ENCODE measurements at regions not wholly inside any gene's neighbourhood (a gene's known extent, or its start where the extent isn't known, plus 50 kb on each side); places are given as distances from the start of the nearest gene placed in this dataset.
"Not testable (repeated sequence)": the region's sequence is repeated elsewhere in the genome, so short reads cannot be mapped to it uniquely, and the experiment has no call there.

GRCh38 chr1:191788551-191788950 lies 369.7 kb upstream of the RGS18 start:
- intact Hi-C loops (cut with DNase I) = no loop called here
- no peak for TF ChIP-seq CTCF (IDR thresholded peaks at IDR 0.05; ENCODE audit: borderline replicate concordance, extremely low read depth, insufficient read depth)
- FAIRE-seq = no peak

DNA sequence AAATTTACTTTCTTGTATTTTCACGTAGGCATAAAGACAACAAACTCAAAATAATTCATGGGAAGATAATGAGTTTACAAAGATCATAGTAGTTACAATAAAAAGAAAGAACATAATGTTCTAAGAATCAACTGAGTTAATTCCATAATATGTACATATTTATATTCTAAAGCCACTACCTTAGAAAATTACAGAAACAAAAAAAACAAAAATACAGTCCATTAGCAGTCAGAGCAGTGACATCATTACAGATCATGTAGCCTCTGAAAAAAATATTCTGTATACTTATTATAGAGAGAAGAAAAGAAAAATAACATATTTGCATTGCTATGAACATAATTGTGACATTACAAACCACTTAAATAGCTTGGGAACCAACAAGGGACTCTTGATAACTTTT lies 360.1 kb upstream of the RGS18 start:
- no peak for TF ChIP-seq CTCF (IDR thresholded peaks at IDR 0.05; ENCODE audit: borderline replicate concordance, extremely low read depth, insufficient read depth)
- Histone ChIP-seq H3K36me3 (ENCODE audit: control insufficient read depth in 2 of 3, insufficient read depth in 3 of 3, low read length in 3 of 3) (no peaks in the 10 kb centered on the region), H3K27ac (ENCODE audit: low read depth in 2 of 2, low read length in 2 of 2) (no peak overlapping the region), H3K4me1 (ENCODE audit: control insufficient read depth in 2 of 3, insufficient read depth in 2 of 3, low read depth in 1 of 3, low read length in 3 of 3) (no peaks in the 10 kb centered on the region), H3K4me3 (ENCODE audit: low read length in 3 of 3) (no peak overlapping the region), H3K9ac (ENCODE audit: low read length in 3 of 3) (no peak overlapping the region), H3K27me3 (ENCODE audit: control insufficient read depth, insufficient read depth, low read length) (no peaks in the 10 kb centered on the region), H3K9me3 (ENCODE audit: control insufficient read depth in 2 of 3, insufficient read depth in 1 of 3, low read length in 3 of 3) (no peaks in the 10 kb centered on the region)
- DNase-seq (no peak), FAIRE-seq (no peak)
- intact Hi-C loops (cut with DNase I) = no loop called here

More at GRCh38 chr1:191788551-191788950, 369.7 kb upstream of the RGS18 start:
- Histone ChIP-seq H3K4me3 (ENCODE audit: low read length in 3 of 3) (no peak overlapping the region), H3K36me3 (ENCODE audit: control insufficient read depth in 2 of 3, insufficient read depth in 3 of 3, low read length in 3 of 3) (no peaks in the 10 kb centered on the region), H3K9me3 (ENCODE audit: control insufficient read depth in 2 of 3, insufficient read depth in 1 of 3, low read length in 3 of 3) (no peaks in the 10 kb centered on the region), H3K9ac (ENCODE audit: low read length in 3 of 3) (no peak overlapping the region), H3K27me3 (ENCODE audit: control insufficient read depth, insufficient read depth, low read length) (no peaks in the 10 kb centered on the region), H3K27ac (ENCODE audit: low read depth in 2 of 2, low read length in 2 of 2) (no peak overlapping the region), H3K4me1 (ENCODE audit: control insufficient read depth in 2 of 3, insufficient read depth in 2 of 3, low read depth in 1 of 3, low read length in 3 of 3) (no peaks in the 10 kb centered on the region)
- no peak for DNase-seq

DNA sequence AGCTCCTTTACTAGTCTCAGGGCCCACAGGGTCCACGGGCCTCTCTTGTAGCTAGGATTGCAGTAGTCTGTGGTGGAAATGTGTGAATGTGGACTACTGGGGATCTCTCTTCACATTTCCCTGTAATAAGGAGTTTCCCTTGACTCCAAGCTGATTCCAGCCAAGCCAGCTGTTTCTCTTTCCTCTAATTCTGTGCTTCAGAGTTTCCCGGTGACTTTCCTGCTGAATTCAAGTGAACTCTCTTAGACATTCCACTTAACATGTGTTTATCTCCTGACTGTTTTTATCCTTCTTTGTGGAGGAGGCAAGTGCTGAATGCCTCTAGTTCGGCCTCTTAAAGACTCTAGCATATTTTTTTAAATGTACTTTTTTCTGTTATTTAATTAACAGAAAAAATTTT lies 354.0 kb upstream of the RGS18 start:
- FAIRE-seq = no peak
- Histone ChIP-seq H3K4me3 (ENCODE audit: low read length in 3 of 3) (no peak overlapping the region), H3K9me3 (ENCODE audit: control insufficient read depth in 2 of 3, insufficient read depth in 1 of 3, low read length in 3 of 3) (no peaks in the 10 kb centered on the region), H3K4me1 (ENCODE audit: control insufficient read depth in 2 of 3, insufficient read depth in 2 of 3, low read depth in 1 of 3, low read length in 3 of 3) (no peaks in the 10 kb centered on the region), H3K27ac (ENCODE audit: low read depth in 2 of 2, low read length in 2 of 2) (no peak overlapping the region), H3K27me3 (ENCODE audit: control insufficient read depth, insufficient read depth, low read length) (no peaks in the 10 kb centered on the region), H3K9ac (ENCODE audit: low read length in 3 of 3) (no peak overlapping the region), H3K36me3 (ENCODE audit: control insufficient read depth in 2 of 3, insufficient read depth in 3 of 3, low read length in 3 of 3) (no peaks in the 10 kb centered on the region)
- no peak for TF ChIP-seq CTCF (IDR thresholded peaks at IDR 0.05; ENCODE audit: borderline replicate concordance, extremely low read depth, insufficient read depth)
- DNase-seq = peak in 1 of 5 donors; percentile 6
- intact Hi-C loops (cut with DNase I) = no loop called here

- FAIRE-seq; DNase-seq; H3K4me1 ChIP-seq (ENCODE audit: control insufficient read depth in 2 of 3, insufficient read depth in 2 of 3, low read depth in 1 of 3, low read length in 3 of 3); H3K27ac ChIP-seq (ENCODE audit: low read depth in 2 of 2, low read length in 2 of 2); H3K9ac ChIP-seq (ENCODE audit: low read length in 3 of 3); intact Hi-C loops (cut with DNase I); H3K4me3 ChIP-seq (ENCODE audit: low read length in 3 of 3); H3K27me3 ChIP-seq (ENCODE audit: control insufficient read depth, insufficient read depth, low read length); H3K36me3 ChIP-seq (ENCODE audit: control insufficient read depth in 2 of 3, insufficient read depth in 3 of 3, low read length in 3 of 3); H3K9me3 ChIP-seq (ENCODE audit: control insufficient read depth in 2 of 3, insufficient read depth in 1 of 3, low read length in 3 of 3): not testable (repeated sequence)
Observed at GRCh38 chr1:191813593-191813992, 344.7 kb upstream of the RGS18 start.

Measured in kidney (tissue), 13 donors.